ENCODE measurements at regions not wholly inside any gene's neighbourhood (a gene's known extent, or its start where the extent isn't known, plus 50 kb on each side); places are given as distances from the start of the nearest gene placed in this dataset.
A peak's percentile ranks its signal among the peaks of the same experiment; 100 is the strongest.

DNA sequence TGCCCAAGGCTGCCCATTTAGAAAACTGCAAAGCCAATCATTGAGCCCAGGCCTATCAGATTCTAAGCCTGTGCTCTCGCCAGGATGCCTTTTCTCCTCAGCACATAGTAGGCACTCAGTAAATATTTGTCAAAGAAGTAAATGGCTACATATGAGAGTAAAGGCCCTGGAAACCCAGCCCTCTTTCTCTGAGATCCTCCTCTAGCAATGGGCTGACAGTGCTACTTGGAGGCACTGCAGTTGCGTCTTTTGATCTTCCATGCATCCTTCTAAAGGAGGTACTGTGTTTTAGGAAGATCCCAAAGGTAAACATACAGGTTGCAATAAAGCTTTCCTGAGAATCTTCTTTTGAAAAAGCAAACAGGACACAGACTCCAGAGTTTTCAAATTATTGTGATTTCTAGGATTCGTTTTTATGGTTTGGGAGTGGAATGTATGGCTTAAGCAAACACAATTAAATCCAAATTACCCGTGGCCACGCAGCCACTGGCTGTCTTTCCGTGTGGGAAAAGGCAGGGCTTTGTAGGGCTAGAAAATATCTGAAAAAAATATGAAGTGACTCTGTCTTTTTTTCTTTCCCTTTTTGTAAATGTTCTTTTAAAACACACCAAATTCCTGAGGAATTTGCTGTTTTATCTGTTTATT is 151.3 kb upstream of the BMPER start:
- no peaks in the 10 kb centered on the region for H3K79me2 ChIP-seq (ENCODE audit: low read length)
- no peak overlapping the region for H3K4me3 ChIP-seq (ENCODE audit: low read length)
- H3K9ac ChIP-seq (ENCODE audit: low read length), result no peak overlapping the region
- no peaks in the 10 kb centered on the region for H4K20me1 ChIP-seq (ENCODE audit: insufficient read depth, low read length)
- H3K27ac ChIP-seq (ENCODE audit: low read length), result no peak overlapping the region
- H3K36me3 ChIP-seq (replicated peaks; ENCODE audit: low read depth, low read length), result no peaks in the 10 kb centered on the region
- TF ChIP-seq EZH2phosphoT487 (IDR thresholded peaks at IDR 0.05; ENCODE audit: low read depth), result no peak
- TF ChIP-seq, protein P1, sequence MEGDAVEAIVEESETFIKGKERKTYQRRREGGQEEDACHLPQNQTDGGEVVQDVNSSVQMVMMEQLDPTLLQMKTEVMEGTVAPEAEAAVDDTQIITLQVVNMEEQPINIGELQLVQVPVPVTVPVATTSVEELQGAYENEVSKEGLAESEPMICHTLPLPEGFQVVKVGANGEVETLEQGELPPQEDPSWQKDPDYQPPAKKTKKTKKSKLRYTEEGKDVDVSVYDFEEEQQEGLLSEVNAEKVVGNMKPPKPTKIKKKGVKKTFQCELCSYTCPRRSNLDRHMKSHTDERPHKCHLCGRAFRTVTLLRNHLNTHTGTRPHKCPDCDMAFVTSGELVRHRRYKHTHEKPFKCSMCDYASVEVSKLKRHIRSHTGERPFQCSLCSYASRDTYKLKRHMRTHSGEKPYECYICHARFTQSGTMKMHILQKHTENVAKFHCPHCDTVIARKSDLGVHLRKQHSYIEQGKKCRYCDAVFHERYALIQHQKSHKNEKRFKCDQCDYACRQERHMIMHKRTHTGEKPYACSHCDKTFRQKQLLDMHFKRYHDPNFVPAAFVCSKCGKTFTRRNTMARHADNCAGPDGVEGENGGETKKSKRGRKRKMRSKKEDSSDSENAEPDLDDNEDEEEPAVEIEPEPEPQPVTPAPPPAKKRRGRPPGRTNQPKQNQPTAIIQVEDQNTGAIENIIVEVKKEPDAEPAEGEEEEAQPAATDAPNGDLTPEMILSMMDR (IDR thresholded peaks at IDR 0.05; ENCODE audit: low read depth, low read length), result no peak
- no peaks in the 10 kb centered on the region for H3K9me3 ChIP-seq (ENCODE audit: insufficient read depth, low read length)
- H3K4me1 ChIP-seq (ENCODE audit: low read length), result no peaks in the 10 kb centered on the region
- H3K4me2 ChIP-seq (ENCODE audit: low read length), result no peak overlapping the region
- H3K27me3 ChIP-seq (ENCODE audit: low read depth, low read length), result no peaks in the 10 kb centered on the region
- H2AFZ ChIP-seq (ENCODE audit: low read depth, low read length), result no peak overlapping the region

GRCh38 chr7:33754933-33755928 is 150.1 kb upstream of the BMPER start:
- no peaks in the 10 kb centered on the region for H3K27me3 ChIP-seq (ENCODE audit: low read depth, low read length)
- H2AFZ ChIP-seq (ENCODE audit: low read depth, low read length), result no peak overlapping the region
- no peak overlapping the region for H3K4me3 ChIP-seq (ENCODE audit: low read length)
- no peak overlapping the region for H3K27ac ChIP-seq (ENCODE audit: low read length)
- H4K20me1 ChIP-seq (ENCODE audit: insufficient read depth, low read length), result no peaks in the 10 kb centered on the region
- H3K9ac ChIP-seq (ENCODE audit: low read length), result no peak overlapping the region
- no peak overlapping the region for H3K4me2 ChIP-seq (ENCODE audit: low read length)
- H3K4me1 ChIP-seq (ENCODE audit: low read length), result no peaks in the 10 kb centered on the region
- TF ChIP-seq, protein P1 (IDR thresholded peaks at IDR 0.05; ENCODE audit: low read depth, low read length), result no peak
- TF ChIP-seq EZH2phosphoT487 (IDR thresholded peaks at IDR 0.05; ENCODE audit: low read depth), result no peak
- no peaks in the 10 kb centered on the region for H3K9me3 ChIP-seq (ENCODE audit: insufficient read depth, low read length)
- no peaks in the 10 kb centered on the region for H3K79me2 ChIP-seq (ENCODE audit: low read length)
- no peaks in the 10 kb centered on the region for H3K36me3 ChIP-seq (replicated peaks; ENCODE audit: low read depth, low read length)

- Histone ChIP-seq H3K4me3 (ENCODE audit: low read length) (no peak overlapping the region), H3K4me2 (ENCODE audit: low read length) (no peak overlapping the region), H3K9me3 (ENCODE audit: insufficient read depth, low read length) (no peaks in the 10 kb centered on the region), H3K27ac (ENCODE audit: low read length) (no peak overlapping the region), H3K4me1 (ENCODE audit: low read length) (peaks cover 14% of the 10 kb centered on the region), H3K36me3 (replicated peaks; ENCODE audit: low read depth, low read length) (no peaks in the 10 kb centered on the region), H2AFZ (ENCODE audit: low read depth, low read length) (no peak overlapping the region), H3K9ac (ENCODE audit: low read length) (no peak overlapping the region), H3K27me3 (ENCODE audit: low read depth, low read length) (no peaks in the 10 kb centered on the region), H4K20me1 (ENCODE audit: insufficient read depth, low read length) (no peaks in the 10 kb centered on the region), H3K79me2 (ENCODE audit: low read length) (no peaks in the 10 kb centered on the region)
- TF ChIP-seq EZH2phosphoT487 (IDR thresholded peaks at IDR 0.05; ENCODE audit: low read depth), result no peak
- TF ChIP-seq, protein P1 (IDR thresholded peaks at IDR 0.05; ENCODE audit: low read depth, low read length), result no peak
These were observed 148.3 kb upstream of the BMPER start for GRCh38 chr7:33757050-33757449.

- H4K20me1 ChIP-seq (ENCODE audit: insufficient read depth, low read length), result no peaks in the 10 kb centered on the region
- H3K9me3 ChIP-seq (ENCODE audit: insufficient read depth, low read length), result no peaks in the 10 kb centered on the region
- H3K4me2 ChIP-seq (ENCODE audit: low read length), result no peak overlapping the region
- H2AFZ ChIP-seq (ENCODE audit: low read depth, low read length), result no peak overlapping the region
- no peaks in the 10 kb centered on the region for H3K27me3 ChIP-seq (ENCODE audit: low read depth, low read length)
- no peaks in the 10 kb centered on the region for H3K79me2 ChIP-seq (ENCODE audit: low read length)
- H3K9ac ChIP-seq (ENCODE audit: low read length), result no peak overlapping the region
- peaks cover 20% of the 10 kb centered on the region for H3K4me1 ChIP-seq (ENCODE audit: low read length)
- no peak overlapping the region for H3K27ac ChIP-seq (ENCODE audit: low read length)
- TF ChIP-seq, protein P1 (IDR thresholded peaks at IDR 0.05; ENCODE audit: low read depth, low read length), result peak; percentile 49
- TF ChIP-seq EZH2phosphoT487 (IDR thresholded peaks at IDR 0.05; ENCODE audit: low read depth), result no peak
- H3K36me3 ChIP-seq (replicated peaks; ENCODE audit: low read depth, low read length), result no peaks in the 10 kb centered on the region
- no peak overlapping the region for H3K4me3 ChIP-seq (ENCODE audit: low read length)
These were observed 147.7 kb upstream of the BMPER start for GRCh38 chr7:33757563-33758165.

Data from OCI-LY3 (cell line).